ENCODE measurements at regions not wholly inside any gene's neighbourhood (a gene's known extent, or its start where the extent isn't known, plus 50 kb on each side); places are given as distances from the start of the nearest gene placed in this dataset.
"Not testable (repeated sequence)": the region's sequence is repeated elsewhere in the genome, so short reads cannot be mapped to it uniquely, and the experiment has no call there.

DNA sequence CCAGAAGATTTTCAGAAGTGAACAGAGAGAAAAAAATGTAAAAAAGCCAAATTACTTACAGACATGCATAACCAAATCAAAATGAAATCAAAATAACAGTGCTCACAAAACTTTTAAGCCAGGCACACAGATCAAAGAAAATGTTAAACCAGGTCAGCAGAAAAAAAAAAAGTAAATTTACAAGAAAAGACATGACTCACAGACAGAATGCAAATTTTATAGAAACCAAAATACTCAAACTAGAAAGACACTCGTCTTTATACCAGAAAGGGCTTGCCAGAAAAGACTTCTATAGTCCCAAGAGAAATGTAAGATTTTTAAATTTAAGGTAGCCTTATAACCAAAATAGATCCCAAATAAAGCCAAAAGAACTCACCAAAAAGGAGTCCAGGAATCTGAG, 86.5 kb upstream of the COG2 start:
- Histone ChIP-seq H3K9me2 (replicated peaks; ENCODE audit: low read depth, low read length) (no peaks in the 10 kb centered on the region), H3K9me3 (ENCODE audit: insufficient read depth, low read depth, low read length) (no peaks in the 10 kb centered on the region), H3F3A (ENCODE audit: low read depth) (no peaks in the 10 kb centered on the region), H4K20me1 (ENCODE audit: insufficient read depth, low read length, poor library complexity, severe bottlenecking) (no peaks in the 10 kb centered on the region), H3K4me3 (ENCODE audit: low read length, poor library complexity, severe bottlenecking) (no peak overlapping the region), H3K9ac (ENCODE audit: low read depth, low read length, poor library complexity, severe bottlenecking) (no peak overlapping the region), H3K27me3 (ENCODE audit: insufficient read depth, low read length, poor library complexity, severe bottlenecking) (no peaks in the 10 kb centered on the region), H2AFZ (ENCODE audit: low read length) (no peak overlapping the region), H3K4me2 (ENCODE audit: low read depth, low read length, poor library complexity, severe bottlenecking) (no peak overlapping the region), H3K79me2 (ENCODE audit: insufficient read depth, low read length) (no peaks in the 10 kb centered on the region), H3K4me1 (ENCODE audit: insufficient read depth, low read length, poor library complexity, severe bottlenecking) (no peaks in the 10 kb centered on the region), H3K36me3 (ENCODE audit: insufficient read depth, low read length) (no peaks in the 10 kb centered on the region)
- TF ChIP-seq, protein P1, sequence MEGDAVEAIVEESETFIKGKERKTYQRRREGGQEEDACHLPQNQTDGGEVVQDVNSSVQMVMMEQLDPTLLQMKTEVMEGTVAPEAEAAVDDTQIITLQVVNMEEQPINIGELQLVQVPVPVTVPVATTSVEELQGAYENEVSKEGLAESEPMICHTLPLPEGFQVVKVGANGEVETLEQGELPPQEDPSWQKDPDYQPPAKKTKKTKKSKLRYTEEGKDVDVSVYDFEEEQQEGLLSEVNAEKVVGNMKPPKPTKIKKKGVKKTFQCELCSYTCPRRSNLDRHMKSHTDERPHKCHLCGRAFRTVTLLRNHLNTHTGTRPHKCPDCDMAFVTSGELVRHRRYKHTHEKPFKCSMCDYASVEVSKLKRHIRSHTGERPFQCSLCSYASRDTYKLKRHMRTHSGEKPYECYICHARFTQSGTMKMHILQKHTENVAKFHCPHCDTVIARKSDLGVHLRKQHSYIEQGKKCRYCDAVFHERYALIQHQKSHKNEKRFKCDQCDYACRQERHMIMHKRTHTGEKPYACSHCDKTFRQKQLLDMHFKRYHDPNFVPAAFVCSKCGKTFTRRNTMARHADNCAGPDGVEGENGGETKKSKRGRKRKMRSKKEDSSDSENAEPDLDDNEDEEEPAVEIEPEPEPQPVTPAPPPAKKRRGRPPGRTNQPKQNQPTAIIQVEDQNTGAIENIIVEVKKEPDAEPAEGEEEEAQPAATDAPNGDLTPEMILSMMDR (conservative IDR thresholded peaks at IDR 0.05; ENCODE audit: low read length): no peak
- no peak for TF ChIP-seq EZH2phosphoT487 (IDR thresholded peaks at IDR 0.05; ENCODE audit: borderline replicate concordance)

DNA sequence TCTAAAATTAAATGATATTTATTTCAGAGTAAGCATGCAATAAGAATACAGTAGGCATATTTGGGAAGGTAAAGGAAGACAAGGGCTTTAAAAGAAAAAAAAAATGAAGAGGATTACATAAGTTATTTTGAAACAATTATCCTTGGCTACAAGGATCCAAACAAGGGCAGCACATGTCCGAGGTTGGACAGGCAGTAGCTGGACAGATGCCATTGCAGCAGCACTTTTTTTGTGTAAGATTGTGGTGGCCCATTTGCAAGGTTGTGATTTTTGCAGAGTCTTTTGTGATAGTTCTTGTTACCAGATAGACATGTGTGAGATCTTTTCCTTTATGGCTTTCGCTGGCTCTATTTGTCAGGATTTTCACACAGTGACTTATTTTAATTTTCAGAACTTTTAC, 89.4 kb upstream of the COG2 start:
- H3K4me2 ChIP-seq (ENCODE audit: low read depth, low read length, poor library complexity, severe bottlenecking): no peak overlapping the region
- H3F3A ChIP-seq (ENCODE audit: low read depth): no peaks in the 10 kb centered on the region
- H3K36me3 ChIP-seq (ENCODE audit: insufficient read depth, low read length): no peaks in the 10 kb centered on the region
- H4K20me1 ChIP-seq (ENCODE audit: insufficient read depth, low read length, poor library complexity, severe bottlenecking): no peaks in the 10 kb centered on the region
- no peaks in the 10 kb centered on the region for H3K9me3 ChIP-seq (ENCODE audit: insufficient read depth, low read depth, low read length)
- H3K4me3 ChIP-seq (ENCODE audit: low read length, poor library complexity, severe bottlenecking): no peak overlapping the region
- no peaks in the 10 kb centered on the region for H3K9me2 ChIP-seq (replicated peaks; ENCODE audit: low read depth, low read length)
- no peak overlapping the region for H2AFZ ChIP-seq (ENCODE audit: low read length)
- no peak overlapping the region for H3K9ac ChIP-seq (ENCODE audit: low read depth, low read length, poor library complexity, severe bottlenecking)
- H3K79me2 ChIP-seq (ENCODE audit: insufficient read depth, low read length): no peaks in the 10 kb centered on the region
- no peaks in the 10 kb centered on the region for H3K4me1 ChIP-seq (ENCODE audit: insufficient read depth, low read length, poor library complexity, severe bottlenecking)
- no peaks in the 10 kb centered on the region for H3K27me3 ChIP-seq (ENCODE audit: insufficient read depth, low read length, poor library complexity, severe bottlenecking)
- no peak for TF ChIP-seq EZH2phosphoT487 (IDR thresholded peaks at IDR 0.05; ENCODE audit: borderline replicate concordance)
- TF ChIP-seq, protein P1 (conservative IDR thresholded peaks at IDR 0.05; ENCODE audit: low read length): no peak

DNA sequence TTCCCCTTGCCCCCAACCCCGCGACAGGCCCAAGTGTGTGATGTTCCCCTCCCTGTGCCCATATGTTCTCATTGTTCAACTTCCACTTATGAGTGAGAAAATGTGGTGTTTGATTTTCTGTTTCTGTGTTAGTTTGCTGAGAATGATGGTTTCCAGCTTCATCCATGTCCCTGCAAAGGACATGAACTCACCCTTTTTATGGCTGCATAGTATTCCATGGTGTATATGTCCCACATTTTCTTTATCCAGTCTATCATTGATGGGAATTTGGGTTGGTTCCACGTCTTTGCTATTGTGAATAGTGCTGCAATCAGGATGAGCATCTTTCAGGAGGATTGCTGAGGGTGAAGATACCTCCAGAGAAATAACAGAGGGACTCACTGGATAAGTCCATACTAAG, 91.3 kb upstream of the COG2 start:
- H3K36me3 ChIP-seq (ENCODE audit: insufficient read depth, low read length); H3K4me3 ChIP-seq (ENCODE audit: low read length, poor library complexity, severe bottlenecking); H3K79me2 ChIP-seq (ENCODE audit: insufficient read depth, low read length); H3F3A ChIP-seq (ENCODE audit: low read depth); H3K9ac ChIP-seq (ENCODE audit: low read depth, low read length, poor library complexity, severe bottlenecking); H3K4me1 ChIP-seq (ENCODE audit: insufficient read depth, low read length, poor library complexity, severe bottlenecking); H3K9me3 ChIP-seq (ENCODE audit: insufficient read depth, low read depth, low read length); H3K4me2 ChIP-seq (ENCODE audit: low read depth, low read length, poor library complexity, severe bottlenecking); H3K9me2 ChIP-seq (replicated peaks; ENCODE audit: low read depth, low read length); H4K20me1 ChIP-seq (ENCODE audit: insufficient read depth, low read length, poor library complexity, severe bottlenecking); H2AFZ ChIP-seq (ENCODE audit: low read length); H3K27me3 ChIP-seq (ENCODE audit: insufficient read depth, low read length, poor library complexity, severe bottlenecking): not testable (repeated sequence)

DNA sequence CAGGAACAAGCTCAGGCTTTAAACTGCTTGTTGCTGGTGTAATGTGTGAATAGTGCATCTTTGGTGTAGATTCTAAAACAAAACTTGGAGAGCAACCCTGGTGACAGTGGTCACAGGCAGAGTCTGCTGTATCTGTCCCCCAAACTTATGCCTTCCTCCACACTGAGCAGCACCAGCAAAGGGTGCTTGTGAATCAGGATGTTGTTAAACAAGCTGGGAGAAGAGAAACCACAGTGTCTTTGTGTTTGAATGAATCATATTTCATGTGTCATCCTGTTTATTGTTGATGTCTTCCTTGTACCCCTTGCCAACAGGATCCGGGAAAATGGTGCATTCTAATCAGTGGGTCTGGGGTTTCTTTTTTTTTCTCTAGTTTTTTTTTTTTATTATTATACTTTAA, 91.9 kb upstream of the COG2 start:
- Histone ChIP-seq H3K79me2 (ENCODE audit: insufficient read depth, low read length) (no peaks in the 10 kb centered on the region), H3F3A (ENCODE audit: low read depth) (no peaks in the 10 kb centered on the region), H3K4me3 (ENCODE audit: low read length, poor library complexity, severe bottlenecking) (no peak overlapping the region), H4K20me1 (ENCODE audit: insufficient read depth, low read length, poor library complexity, severe bottlenecking) (no peaks in the 10 kb centered on the region), H3K9me3 (ENCODE audit: insufficient read depth, low read depth, low read length) (no peaks in the 10 kb centered on the region), H2AFZ (ENCODE audit: low read length) (no peak overlapping the region), H3K9me2 (replicated peaks; ENCODE audit: low read depth, low read length) (no peaks in the 10 kb centered on the region), H3K36me3 (ENCODE audit: insufficient read depth, low read length) (no peaks in the 10 kb centered on the region), H3K27me3 (ENCODE audit: insufficient read depth, low read length, poor library complexity, severe bottlenecking) (no peaks in the 10 kb centered on the region), H3K4me2 (ENCODE audit: low read depth, low read length, poor library complexity, severe bottlenecking) (no peak overlapping the region), H3K4me1 (ENCODE audit: insufficient read depth, low read length, poor library complexity, severe bottlenecking) (no peaks in the 10 kb centered on the region), H3K9ac (ENCODE audit: low read depth, low read length, poor library complexity, severe bottlenecking) (no peak overlapping the region)
- TF ChIP-seq, protein P1 (conservative IDR thresholded peaks at IDR 0.05; ENCODE audit: low read length): no peak
- TF ChIP-seq EZH2phosphoT487 (IDR thresholded peaks at IDR 0.05; ENCODE audit: borderline replicate concordance): no peak

Measured in Loucy (cell line).